Erythroblast (primary cell): ENCODE measurements at regions not wholly inside any gene's neighbourhood (a gene's known extent, or its start where the extent isn't known, plus 50 kb on each side); places are given as distances from the start of the nearest gene placed in this dataset.

Experiments
- GATA1 ChIP-seq: IDR thresholded peaks from 2 replicates; pipeline ENCODE4 v1.6.1; 2011; ENCODE audit warnings: low read depth, mild to moderate bottlenecking, control low read depth, low read length, moderate library complexity
- POLR2A ChIP-seq: IDR thresholded peaks from 2 replicates; pipeline ENCODE4 v1.6.1; 2011; ENCODE audit warnings: mild to moderate bottlenecking, low read length

DNA sequence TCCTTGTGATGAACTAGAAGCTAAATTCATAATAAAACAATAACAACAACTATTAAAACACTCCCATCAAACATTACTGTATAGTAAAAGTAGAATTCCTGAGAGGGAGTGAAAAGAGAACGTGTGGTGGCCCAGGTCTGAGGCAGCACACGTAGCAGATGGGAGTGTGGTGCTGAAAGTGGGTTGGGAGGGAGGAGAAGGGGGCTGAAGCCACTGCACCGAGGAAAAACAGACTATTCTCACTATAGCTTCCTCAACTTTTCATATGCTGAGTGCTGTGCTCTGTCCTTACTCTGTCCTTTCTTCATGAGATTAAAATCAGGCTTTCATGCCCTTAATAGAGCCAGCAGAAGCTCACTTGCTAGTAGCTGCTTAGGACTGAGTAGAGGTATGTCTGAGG is 170.9 kb downstream of the PCSK1 start:
- TF ChIP-seq POLR2A (no peak), GATA1 (no peak)
